KMS-11 (cell line): ENCODE measurements at regions not wholly inside any gene's neighbourhood (a gene's known extent, or its start where the extent isn't known, plus 50 kb on each side); places are given as distances from the start of the nearest gene placed in this dataset.

ENCODE experiments used
- H2AFZ ChIP-seq: fragments of 200-600 bp; sonication (generic); 2 replicates; pipeline ENCODE4 v1.6.1; 2016; ENCODE audit warnings: antibody characterized with exemption, mixed run types, low read depth
- H3K27ac ChIP-seq: fragments of 200-600 bp; sonication (generic); 2 replicates; pipeline ENCODE4 v1.6.1; 2016; ENCODE audit warnings: mild to moderate bottlenecking, mixed run types
- H3K27me3 ChIP-seq: fragments of 200-600 bp; sonication (generic); 2 replicates; pipeline ENCODE4 v1.6.1; 2017; ENCODE audit warnings: mild to moderate bottlenecking, low read depth, mixed run types, moderate library complexity; ENCODE audit not compliant: insufficient read depth
- H3K36me3 ChIP-seq: fragments of 200-600 bp; sonication (generic); 2 replicates; pipeline ENCODE4 v1.6.1; 2017; ENCODE audit warnings: mild to moderate bottlenecking, mixed run types; ENCODE audit not compliant: insufficient read depth
- H3K4me1 ChIP-seq: fragments of 200-600 bp; sonication (generic); 2 replicates; pipeline ENCODE4 v1.6.1; 2016; ENCODE audit warnings: mild to moderate bottlenecking, low read depth, mixed run types; ENCODE audit not compliant: poor library complexity, severe bottlenecking
- H3K4me2 ChIP-seq: fragments of 200-600 bp; sonication (generic); 2 replicates; pipeline ENCODE4 v1.7.0; 2016; ENCODE audit warnings: mild to moderate bottlenecking, mixed run types
- H3K4me3 ChIP-seq: fragments of 200-600 bp; sonication (generic); IDR thresholded peaks from 2 replicates; pipeline ENCODE4 v1.6.1; 2017; ENCODE audit warnings: low read depth, low read length, mixed read lengths; ENCODE audit not compliant: insufficient read depth
- H3K79me2 ChIP-seq: fragments of 200-600 bp; sonication (generic); 2 replicates; pipeline ENCODE4 v1.6.1; 2016; ENCODE audit warnings: low read depth, mixed run types; ENCODE audit not compliant: insufficient read depth
- H3K9ac ChIP-seq: fragments of 200-600 bp; sonication (generic); 2 replicates; pipeline ENCODE4 v1.6.1; 2016; ENCODE audit warnings: mild to moderate bottlenecking, mixed run types
- H4K20me1 ChIP-seq: fragments of 200-600 bp; sonication (generic); 2 replicates; pipeline ENCODE4 v1.6.1; 2016; ENCODE audit warnings: mild to moderate bottlenecking, mixed run types; ENCODE audit not compliant: insufficient read depth
- CTCF ChIP-seq: fragments of 200-600 bp; sonication (generic); conservative IDR thresholded peaks from 2 replicates; pipeline ENCODE4 v1.6.1; 2017; ENCODE audit warnings: low read depth, mild to moderate bottlenecking, antibody characterized with exemption, low read length, moderate library complexity, mixed read lengths

DNA sequence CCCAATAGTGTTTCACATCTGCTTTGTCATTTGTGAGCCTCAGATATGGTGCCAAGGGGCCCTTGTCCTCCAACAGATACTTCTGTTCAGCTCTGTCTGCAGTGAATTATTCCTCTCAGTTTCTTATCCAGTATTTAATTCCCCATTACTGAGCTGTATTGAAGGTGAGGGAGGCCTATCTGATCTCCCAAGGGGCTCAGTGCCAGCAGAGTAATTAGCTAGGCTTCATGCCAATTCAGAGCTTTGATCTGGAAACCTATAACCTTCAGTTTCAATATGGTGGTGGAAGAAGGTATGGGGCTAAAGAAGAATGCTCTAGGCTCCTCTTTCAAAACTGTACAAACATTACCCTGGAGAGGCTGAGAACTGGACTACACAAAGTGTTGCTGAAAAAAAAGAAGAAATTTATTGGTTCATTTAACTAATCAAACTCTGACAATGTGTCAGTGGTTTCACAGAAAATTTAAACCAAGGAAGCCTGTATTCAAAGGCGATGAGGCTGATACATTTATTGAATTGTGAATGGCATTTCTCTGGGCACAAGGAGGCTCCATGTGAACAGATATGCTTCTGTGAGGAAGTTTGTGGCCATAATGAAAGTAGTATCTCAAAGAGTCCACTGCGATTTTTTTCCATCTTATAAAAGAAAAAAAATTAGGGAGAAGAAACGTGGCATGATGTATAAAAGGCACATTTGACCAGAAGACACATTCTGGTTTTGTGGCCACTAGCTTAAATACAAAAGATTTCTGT is 397.8 kb downstream of the TLE4 start:
- no peak overlapping the region for H3K4me2 ChIP-seq
- no peaks in the 10 kb centered on the region for H3K27me3 ChIP-seq
- no peak overlapping the region for H3K4me3 ChIP-seq
- H3K4me1 ChIP-seq = no peaks in the 10 kb centered on the region
- H3K27ac ChIP-seq = no peak overlapping the region
- no peaks in the 10 kb centered on the region for H3K36me3 ChIP-seq
- H4K20me1 ChIP-seq = no peaks in the 10 kb centered on the region
- H3K79me2 ChIP-seq = no peaks in the 10 kb centered on the region
- no peak for TF ChIP-seq CTCF
- H3K9ac ChIP-seq = no peak overlapping the region
- H2AFZ ChIP-seq = no peak overlapping the region

GRCh38 chr9:79968533-79968932 is 396.8 kb downstream of the TLE4 start:
- no peaks in the 10 kb centered on the region for H3K36me3 ChIP-seq
- no peak overlapping the region for H3K4me2 ChIP-seq
- no peaks in the 10 kb centered on the region for H3K27me3 ChIP-seq
- no peak for TF ChIP-seq CTCF
- no peaks in the 10 kb centered on the region for H4K20me1 ChIP-seq
- H3K79me2 ChIP-seq = no peaks in the 10 kb centered on the region
- H2AFZ ChIP-seq = no peak overlapping the region
- H3K9ac ChIP-seq = no peak overlapping the region
- no peaks in the 10 kb centered on the region for H3K4me1 ChIP-seq
- H3K4me3 ChIP-seq = no peak overlapping the region
- H3K27ac ChIP-seq = no peak overlapping the region

GRCh38 chr9:79962836-79963235 is 391.1 kb downstream of the TLE4 start:
- H2AFZ ChIP-seq = no peak overlapping the region
- H3K27ac ChIP-seq = no peak overlapping the region
- no peaks in the 10 kb centered on the region for H3K4me1 ChIP-seq
- H3K27me3 ChIP-seq = no peaks in the 10 kb centered on the region
- H4K20me1 ChIP-seq = no peaks in the 10 kb centered on the region
- H3K36me3 ChIP-seq = no peaks in the 10 kb centered on the region
- no peak overlapping the region for H3K4me3 ChIP-seq
- no peak for TF ChIP-seq CTCF
- no peak overlapping the region for H3K9ac ChIP-seq
- H3K4me2 ChIP-seq = no peak overlapping the region
- H3K79me2 ChIP-seq = no peaks in the 10 kb centered on the region

- H3K4me1 ChIP-seq = no peaks in the 10 kb centered on the region
- no peaks in the 10 kb centered on the region for H4K20me1 ChIP-seq
- no peak for TF ChIP-seq CTCF
- no peak overlapping the region for H3K9ac ChIP-seq
- H3K36me3 ChIP-seq = no peaks in the 10 kb centered on the region
- H3K79me2 ChIP-seq = no peaks in the 10 kb centered on the region
- H2AFZ ChIP-seq = no peak overlapping the region
- H3K4me2 ChIP-seq = no peak overlapping the region
- H3K27me3 ChIP-seq = no peaks in the 10 kb centered on the region
- H3K4me3 ChIP-seq = no peak overlapping the region
- no peak overlapping the region for H3K27ac ChIP-seq
These were observed 390.4 kb downstream of the TLE4 start for GRCh38 chr9:79962150-79962549.
